Duodenal mucosa (tissue), 2 donors: ENCODE measurements at regions not wholly inside any gene's neighbourhood (a gene's known extent, or its start where the extent isn't known, plus 50 kb on each side); places are given as distances from the start of the nearest gene placed in this dataset.

Source experiments
- H3K27ac ChIP-seq: one replicate; pipeline ENCODE4 v1.7.0; 2013; ENCODE audit warnings: low read depth, low read length
- H3K27me3 ChIP-seq, 2 donors: one replicate each; pipeline ENCODE4 v1.7.0; 2013; ENCODE audit warnings: low read length in 2 of 2, control low read depth in 1 of 2; ENCODE audit not compliant: insufficient read depth in 2 of 2, control insufficient read depth in 1 of 2
- H3K36me3 ChIP-seq, 2 donors: one replicate each; pipeline ENCODE4 v1.7.0; 2013; ENCODE audit warnings: low read length in 2 of 2, control low read depth in 1 of 2; ENCODE audit not compliant: insufficient read depth in 2 of 2, control insufficient read depth in 1 of 2
- H3K4me1 ChIP-seq, 2 donors: one replicate each; pipeline ENCODE4 v1.7.0; 2013; ENCODE audit warnings: low read length in 2 of 2, control low read depth in 1 of 2; ENCODE audit not compliant: insufficient read depth in 2 of 2, control insufficient read depth in 1 of 2
- H3K4me3 ChIP-seq, 2 donors: one replicate each; pipeline ENCODE4 v1.7.0; 2013; ENCODE audit warnings: low read length in 2 of 2, low read depth in 1 of 2
- H3K9ac ChIP-seq, 2 donors: one replicate each; pipeline ENCODE4 v1.7.0; 2013; ENCODE audit warnings: low read length in 2 of 2, low read depth in 1 of 2
- H3K9me3 ChIP-seq, 2 donors: one replicate each; pipeline ENCODE4 v1.7.0; 2013; ENCODE audit warnings: low read length in 2 of 2, control low read depth in 1 of 2; ENCODE audit not compliant: control insufficient read depth in 1 of 2

- Histone ChIP-seq H3K9ac (no peak overlapping the region), H3K36me3 (no peaks in the 10 kb centered on the region), H3K4me3 (no peak overlapping the region), H3K9me3 (no peaks in the 10 kb centered on the region), H3K27ac (no peak overlapping the region), H3K27me3 (no peaks in the 10 kb centered on the region), H3K4me1 (peaks cover 0 to 8% of the 10 kb centered on the region in 2 donors)
Observed at GRCh38 chr3:66592016-66592761, 91.4 kb upstream of the LRIG1 start.

GRCh38 chr3:66592927-66593625 is 92.3 kb upstream of the LRIG1 start:
- Histone ChIP-seq H3K4me1 (peaks cover 0 to 8% of the 10 kb centered on the region in 2 donors), H3K27me3 (no peaks in the 10 kb centered on the region), H3K9me3 (no peaks in the 10 kb centered on the region), H3K9ac (no peak overlapping the region), H3K27ac (no peak overlapping the region), H3K4me3 (no peak overlapping the region), H3K36me3 (no peaks in the 10 kb centered on the region)

GRCh38 chr3:66593978-66594377 is 93.2 kb upstream of the LRIG1 start:
- no peaks in the 10 kb centered on the region for H3K27me3 ChIP-seq
- no peaks in the 10 kb centered on the region for H3K9me3 ChIP-seq
- H3K4me1 ChIP-seq = peaks cover 0 to under 1% of the 10 kb centered on the region in 2 donors
- H3K4me3 ChIP-seq = no peak overlapping the region
- no peak overlapping the region for H3K27ac ChIP-seq
- H3K9ac ChIP-seq = no peak overlapping the region
- no peaks in the 10 kb centered on the region for H3K36me3 ChIP-seq

- Histone ChIP-seq H3K27me3 (no peaks in the 10 kb centered on the region), H3K27ac (no peak overlapping the region)
Observed at GRCh38 chr3:66597308-66597863, 96.6 kb upstream of the LRIG1 start.

GRCh38 chr3:66598168-66598567 is 97.3 kb upstream of the LRIG1 start:
- H3K36me3 ChIP-seq = no peaks in the 10 kb centered on the region
- H3K27ac ChIP-seq = no peak overlapping the region
- H3K9ac ChIP-seq = no peak overlapping the region
- H3K27me3 ChIP-seq = no peaks in the 10 kb centered on the region
- H3K9me3 ChIP-seq = no peaks in the 10 kb centered on the region
- H3K4me3 ChIP-seq = no peak overlapping the region
- H3K4me1 ChIP-seq = peaks cover 0 to 5% of the 10 kb centered on the region in 2 donors

More at GRCh38 chr3:66597308-66597863, 96.6 kb upstream of the LRIG1 start:
- Histone ChIP-seq H3K4me3 (no peak overlapping the region), H3K9ac (no peak overlapping the region), H3K4me1 (no peaks in the 10 kb centered on the region), H3K36me3 (no peaks in the 10 kb centered on the region), H3K9me3 (no peaks in the 10 kb centered on the region)

GRCh38 chr3:66602237-66602636 is 101.4 kb upstream of the LRIG1 start:
- Histone ChIP-seq H3K4me1 (peaks cover 0 to 8% of the 10 kb centered on the region in 2 donors), H3K9ac (no peak overlapping the region), H3K4me3 (no peak overlapping the region), H3K27ac (no peak overlapping the region), H3K9me3 (no peaks in the 10 kb centered on the region), H3K36me3 (no peaks in the 10 kb centered on the region), H3K27me3 (no peaks in the 10 kb centered on the region)

GRCh38 chr3:66602691-66603090 is 101.9 kb upstream of the LRIG1 start:
- Histone ChIP-seq H3K4me1 (peaks cover 0 to 8% of the 10 kb centered on the region in 2 donors), H3K9ac (no peak overlapping the region), H3K27ac (no peak overlapping the region), H3K27me3 (no peaks in the 10 kb centered on the region), H3K9me3 (no peaks in the 10 kb centered on the region), H3K36me3 (no peaks in the 10 kb centered on the region), H3K4me3 (no peak overlapping the region)

GRCh38 chr3:66603151-66603611 is 102.4 kb upstream of the LRIG1 start:
- Histone ChIP-seq H3K9me3 (no peaks in the 10 kb centered on the region), H3K4me3 (no peak overlapping the region), H3K36me3 (no peaks in the 10 kb centered on the region), H3K27me3 (no peaks in the 10 kb centered on the region), H3K27ac (no peak overlapping the region), H3K4me1 (peaks cover 0 to 8% of the 10 kb centered on the region in 2 donors), H3K9ac (no peak overlapping the region)

GRCh38 chr3:66604481-66604880 is 103.7 kb upstream of the LRIG1 start:
- Histone ChIP-seq H3K36me3 (no peaks in the 10 kb centered on the region), H3K4me3 (no peak overlapping the region), H3K27ac (no peak overlapping the region), H3K4me1 (peaks cover 0 to 8% of the 10 kb centered on the region in 2 donors), H3K9me3 (peaks cover 0 to 3% of the 10 kb centered on the region in 2 donors), H3K9ac (no peak overlapping the region), H3K27me3 (no peaks in the 10 kb centered on the region)

GRCh38 chr3:66606126-66606525 is 105.3 kb upstream of the LRIG1 start:
- H3K4me1 ChIP-seq = peaks cover 0 to 8% of the 10 kb centered on the region in 2 donors
- no peaks in the 10 kb centered on the region for H3K36me3 ChIP-seq
- H3K27ac ChIP-seq = no peak overlapping the region
- no peak overlapping the region for H3K9ac ChIP-seq
- H3K4me3 ChIP-seq = no peak overlapping the region
- H3K27me3 ChIP-seq = no peaks in the 10 kb centered on the region
- peaks cover 0 to 3% of the 10 kb centered on the region in 2 donors for H3K9me3 ChIP-seq
